ENCODE measurements at regions not wholly inside any gene's neighbourhood (a gene's known extent, or its start where the extent isn't known, plus 50 kb on each side); places are given as distances from the start of the nearest gene placed in this dataset.

- no peak for DNase-seq (ENCODE audit: low read depth in 2 of 2, low spot score in 1 of 2)
Observed at GRCh38 chr7:25279705-25280104, 51.4 kb upstream of the NPVF start.

- no peak for DNase-seq (ENCODE audit: low read depth in 2 of 2, low spot score in 1 of 2)
Observed at GRCh38 chr7:25280181-25280580, 51.9 kb upstream of the NPVF start.

GRCh38 chr7:25282194-25282593 lies 53.9 kb upstream of the NPVF start:
- DNase-seq (ENCODE audit: low read depth in 2 of 2, low spot score in 1 of 2): no peak

GRCh38 chr7:25286756-25287155 lies 58.5 kb upstream of the NPVF start:
- no peak for DNase-seq (ENCODE audit: low read depth in 2 of 2, low spot score in 1 of 2)

- DNase-seq (ENCODE audit: low read depth in 2 of 2, low spot score in 1 of 2): no peak
Observed at GRCh38 chr7:25287291-25287690, 59.0 kb upstream of the NPVF start.

GRCh38 chr7:25288556-25289307 lies 60.4 kb upstream of the NPVF start:
- no peak for DNase-seq (ENCODE audit: low read depth in 2 of 2, low spot score in 1 of 2)

GRCh38 chr7:25289518-25289917 lies 61.2 kb upstream of the NPVF start:
- DNase-seq (ENCODE audit: low read depth in 2 of 2, low spot score in 1 of 2): no peak

- DNase-seq (ENCODE audit: low read depth in 2 of 2, low spot score in 1 of 2): no peak
Observed at GRCh38 chr7:25294624-25295023, 66.3 kb upstream of the NPVF start.

- no peak for DNase-seq (ENCODE audit: low read depth in 2 of 2, low spot score in 1 of 2)
Observed at GRCh38 chr7:25295387-25295786, 67.1 kb upstream of the NPVF start.

GRCh38 chr7:25296086-25296485 lies 67.8 kb upstream of the NPVF start:
- no peak for DNase-seq (ENCODE audit: low read depth in 2 of 2, low spot score in 1 of 2)

GRCh38 chr7:25297278-25297677 lies 69.0 kb upstream of the NPVF start:
- no peak for DNase-seq (ENCODE audit: low read depth in 2 of 2, low spot score in 1 of 2)

GRCh38 chr7:25303281-25304181 lies 75.2 kb upstream of the NPVF start:
- no peak for DNase-seq (ENCODE audit: low read depth in 2 of 2, low spot score in 1 of 2)

GRCh38 chr7:25304691-25305090 lies 76.4 kb upstream of the NPVF start:
- no peak for DNase-seq (ENCODE audit: low read depth in 2 of 2, low spot score in 1 of 2)

- no peak for DNase-seq (ENCODE audit: low read depth in 2 of 2, low spot score in 1 of 2)
Observed at GRCh38 chr7:25305831-25306230, 77.5 kb upstream of the NPVF start.

- DNase-seq (ENCODE audit: low read depth in 2 of 2, low spot score in 1 of 2): no peak
Observed at GRCh38 chr7:25307624-25308023, 79.3 kb upstream of the NPVF start.

- no peak for DNase-seq (ENCODE audit: low read depth in 2 of 2, low spot score in 1 of 2)
Observed at GRCh38 chr7:25308246-25308645, 80.0 kb upstream of the NPVF start.

GRCh38 chr7:25308906-25309705 lies 80.8 kb upstream of the NPVF start:
- no peak for DNase-seq (ENCODE audit: low read depth in 2 of 2, low spot score in 1 of 2)

- no peak for DNase-seq (ENCODE audit: low read depth in 2 of 2, low spot score in 1 of 2)
Observed at GRCh38 chr7:25310896-25311295, 82.6 kb upstream of the NPVF start.

- DNase-seq (ENCODE audit: low read depth in 2 of 2, low spot score in 1 of 2): no peak
Observed at GRCh38 chr7:25311346-25311745, 83.1 kb upstream of the NPVF start.

GRCh38 chr7:25312968-25313367 lies 84.7 kb upstream of the NPVF start:
- DNase-seq (ENCODE audit: low read depth in 2 of 2, low spot score in 1 of 2): no peak

GRCh38 chr7:25313526-25313925 lies 85.2 kb upstream of the NPVF start:
- DNase-seq (ENCODE audit: low read depth in 2 of 2, low spot score in 1 of 2): no peak
